Uterus (tissue), 2 donors: ENCODE measurements at regions not wholly inside any gene's neighbourhood (a gene's known extent, or its start where the extent isn't known, plus 50 kb on each side); places are given as distances from the start of the nearest gene placed in this dataset.

Experiments
- CTCF ChIP-seq, 4 experiments: fragments of 200-600 bp in 2 of 4; fragments of 450-650 bp in 2 of 4; sonication (generic) in 2 of 4; IDR thresholded peaks; one replicate each; pipeline ENCODE4 v1.5.1; 2016 to 2019; ENCODE audit warnings: antibody characterized with exemption in 4 of 4, mild to moderate bottlenecking in 2 of 4, moderate library complexity in 1 of 4
- POLR2A ChIP-seq, 2 donors: fragments of 450-650 bp; IDR thresholded peaks; one replicate each; pipeline ENCODE4 v1.6.1; 2016; ENCODE audit warnings: antibody characterized with exemption in 2 of 2, mild to moderate bottlenecking in 1 of 2, moderate library complexity in 1 of 2

- TF ChIP-seq CTCF (IDR thresholded peaks at IDR 0.05) (no peak), POLR2A (IDR thresholded peaks at IDR 0.05) (no peak)
These were observed 1420.2 kb downstream of the GRIK2 start for GRCh38 chr6:102813489-102814275.
